IMR-90 (cell line): ENCODE measurements at regions not wholly inside any gene's neighbourhood (a gene's known extent, or its start where the extent isn't known, plus 50 kb on each side); places are given as distances from the start of the nearest gene placed in this dataset.

Experiments used
- ATAC-seq: fragments of 200-7000 bp; cut with Tn5 transposase; 2 replicates; pipeline ENCODE4 v1.9.1; 2020; ENCODE audit warnings: low read depth, mild to moderate bottlenecking, moderate library complexity
- BruUV-seq: library from RNA; stranded (reverse); fragments of 400-500 nt; replicated peaks from 2 replicates; lab custom pipeline; 2021; lab: Mats Ljungman, UMichigan
- CTCF ChIA-PET: fragments of 300-600 bp; formaldehyde crosslinking; extraction: SDS; loops from one replicate; lab custom pipeline; 2021; ENCODE audit warnings: antibody characterized with exemption; lab: Yijun Ruan, JAX
- POLR2A ChIA-PET: fragments of 300-600 bp; sonication (Branson Sonifier 250); formaldehyde crosslinking; loops from one replicate; lab custom pipeline; 2022; ENCODE audit warnings: antibody characterized with exemption; ENCODE audit not compliant: unreplicated experiment; lab: Charles Lee
- DNase-seq: peaks from one replicate; pipeline ENCODE4 v3.0.0; 2013
- H2AFZ ChIP-seq: replicated peaks from 2 replicates; pipeline ENCODE3; 2013; ENCODE audit warnings: low read length, mild to moderate bottlenecking; ENCODE audit not compliant: poor library complexity
- H2AK5ac ChIP-seq: 2 replicates; pipeline ENCODE4 v1.6.1; 2013; ENCODE audit warnings: low read depth, low read length, inconsistent platforms
- H2AK9ac ChIP-seq: replicated peaks from 2 replicates; pipeline ENCODE3; 2013; ENCODE audit warnings: mild to moderate bottlenecking, low read depth, low read length, moderate library complexity; ENCODE audit not compliant: poor library complexity
- H2BK120ac ChIP-seq: 2 replicates; pipeline ENCODE4 v1.6.1; 2013; ENCODE audit warnings: low read depth, low read length, inconsistent platforms
- H2BK15ac ChIP-seq: 3 replicates; pipeline ENCODE4 v1.6.1; 2013; ENCODE audit warnings: low read depth, low read length, inconsistent platforms
- H2BK20ac ChIP-seq: 2 replicates; pipeline ENCODE4 v1.6.1; 2013; ENCODE audit warnings: low read depth, mild to moderate bottlenecking, inconsistent platforms, low read length, moderate library complexity
- H2BK5ac ChIP-seq: 2 replicates; pipeline ENCODE4 v1.6.1; 2013; ENCODE audit warnings: mild to moderate bottlenecking, low read depth, low read length, inconsistent platforms; ENCODE audit not compliant: poor library complexity, severe bottlenecking
- H3K14ac ChIP-seq: replicated peaks from 2 replicates; pipeline ENCODE4 v1.6.1; 2013; ENCODE audit warnings: low read depth, low read length, inconsistent platforms
- H3K18ac ChIP-seq: 2 replicates; pipeline ENCODE4 v1.6.1; 2013; ENCODE audit warnings: low read depth, low read length, control low read depth
- H3K23ac ChIP-seq: 2 replicates; pipeline ENCODE4 v1.6.1; 2013; ENCODE audit warnings: low read depth, low read length, inconsistent platforms
- H3K27ac ChIP-seq: 2 replicates; pipeline ENCODE4 v1.5.1; 2013; ENCODE audit warnings: mild to moderate bottlenecking, control low read depth, low read length; ENCODE audit not compliant: insufficient read depth
- H3K27me3 ChIP-seq: 2 replicates; pipeline ENCODE4 v1.6.1; 2013; ENCODE audit warnings: low read length; ENCODE audit not compliant: control insufficient read depth, insufficient read depth
- H3K36me3 ChIP-seq: 2 replicates; pipeline ENCODE4 v1.6.1; 2013; ENCODE audit warnings: low read length, mixed read lengths; ENCODE audit not compliant: control insufficient read depth, insufficient read depth
- H3K4ac ChIP-seq: 2 replicates; pipeline ENCODE4 v1.6.1; 2013; ENCODE audit warnings: low read depth, low read length, inconsistent platforms
- H3K4me1 ChIP-seq: 2 replicates; pipeline ENCODE4 v1.6.1; 2013; ENCODE audit warnings: low read length, mixed read lengths; ENCODE audit not compliant: control insufficient read depth, insufficient read depth
- H3K4me2 ChIP-seq: 2 replicates; pipeline ENCODE4 v1.6.1; 2013; ENCODE audit warnings: low read depth, mild to moderate bottlenecking, control low read depth, low read length, moderate library complexity
- H3K4me3 ChIP-seq: 2 replicates; pipeline ENCODE4 v1.5.1; 2013; ENCODE audit warnings: low read depth, mild to moderate bottlenecking, control low read depth, low read length, moderate library complexity; ENCODE audit not compliant: insufficient read depth
- H3K56ac ChIP-seq: 2 replicates; pipeline ENCODE4 v1.6.1; 2013; ENCODE audit warnings: low read length, inconsistent platforms; ENCODE audit not compliant: insufficient read depth; ENCODE audit errors: extremely low read depth
- H3K79me1 ChIP-seq, 2 experiments: 2 replicates each; pipeline ENCODE4 v1.6.1; 2013; ENCODE audit warnings: low read length in 2 of 2, inconsistent platforms in 1 of 2, low read depth in 1 of 2
- H3K9ac ChIP-seq: 2 replicates; pipeline ENCODE4 v1.6.1; 2013; ENCODE audit warnings: low read depth, low read length, control low read depth
- H3K9me1 ChIP-seq: 2 replicates; pipeline ENCODE4 v1.6.1; 2013; ENCODE audit warnings: low read length, inconsistent platforms; ENCODE audit not compliant: insufficient read depth
- H3K9me3 ChIP-seq: 2 replicates; pipeline ENCODE4 v1.6.1; 2013; ENCODE audit warnings: low read length; ENCODE audit not compliant: control insufficient read depth, insufficient read depth
- H4K20me1 ChIP-seq: 2 replicates; pipeline ENCODE4 v1.6.1; 2013; ENCODE audit warnings: low read length, inconsistent platforms; ENCODE audit not compliant: insufficient read depth
- H4K5ac ChIP-seq: 2 replicates; pipeline ENCODE4 v1.6.1; 2013; ENCODE audit warnings: mild to moderate bottlenecking, low read depth, low read length, control low read depth
- H4K8ac ChIP-seq, 2 experiments: 2 replicates each; pipeline ENCODE4 v1.6.1; 2013; ENCODE audit warnings: low read depth in 2 of 2, low read length in 2 of 2, control low read depth in 1 of 2, inconsistent platforms in 1 of 2
- H4K91ac ChIP-seq: 2 replicates; pipeline ENCODE4 v1.6.1; 2013; ENCODE audit warnings: low read depth, low read length, inconsistent platforms; ENCODE audit not compliant: insufficient read depth
- CHD1 ChIP-seq: IDR thresholded peaks from 2 replicates; pipeline ENCODE4 v1.6.1; 2012; ENCODE audit warnings: low read depth, low read length, improper control_type of control experiment
- CTCF ChIP-seq: conservative IDR thresholded peaks from 2 replicates; pipeline ENCODE4 v1.5.1; 2012; ENCODE audit warnings: mild to moderate bottlenecking, low read depth, low read length, improper control_type of control experiment
- MXI1 ChIP-seq: IDR thresholded peaks from 2 replicates; pipeline ENCODE4 v1.6.1; 2012; ENCODE audit warnings: low read depth, mild to moderate bottlenecking, low read length, moderate library complexity, borderline replicate concordance
- RFX5 ChIP-seq: IDR thresholded peaks from 2 replicates; pipeline ENCODE4 v1.8.0; 2012; ENCODE audit warnings: low read depth, mild to moderate bottlenecking, low read length, moderate library complexity
- WGBS, 2 experiments: methylation state at CpG; one replicate each; pipeline versions ENCODE4 v1.1.5 to v1.1.7; 2013; ENCODE audit warnings: missing lambda C conversion rate in 2 of 2; ENCODE audit not compliant: insufficient read length in 1 of 2; ENCODE audit errors: extremely low coverage in 2 of 2; 5-methylcytosine and 5-hydroxymethylcytosine counted together
- dilution Hi-C: fragments of 300-500 bp; cut with HindIII; formaldehyde crosslinking; loops from one replicate; pipeline ENCODE4 v1.14.3; 2018; ENCODE audit warnings: low sequenced_read_pairs; ENCODE audit not compliant: unreplicated experiment
- in situ Hi-C: fragments of 300-500 bp; cut with MboI; formaldehyde crosslinking; loops from 3 replicates; pipeline ENCODE4 v1.14.3; 2019; ENCODE audit warnings: low sequenced_read_pairs, inconsistent platforms, mixed read lengths
- intact Hi-C: fragments of 100-400 bp; cut with micrococcal nuclease; formaldehyde crosslinking; loops from 2 replicates; pipeline ENCODE4 v1.10.0; 2022

GRCh38 chr13:40024204-40024966, 368.9 kb downstream of the COG6 start:
- no peaks in the 10 kb centered on the region for H3K27me3 ChIP-seq
- H3K4me1 ChIP-seq: no peaks in the 10 kb centered on the region
- in situ Hi-C loops (no loop called here), dilution Hi-C loops (no loop called here), intact Hi-C loops (no loop called here)
- no TSS peak for BruUV-seq
- no peak overlapping the region for H2BK5ac ChIP-seq
- no peaks in the 10 kb centered on the region for H3K79me1 ChIP-seq
- H3K56ac ChIP-seq: no peak overlapping the region
- H3K4ac ChIP-seq: no peak overlapping the region
- DNase-seq (no peak), ATAC-seq (no peak)
- no peak overlapping the region for H2BK20ac ChIP-seq
- ChIA-PET CTCF (no interaction called here), POLR2A (no interaction called here)
- no peak overlapping the region for H2BK120ac ChIP-seq
- no peak overlapping the region for H2AFZ ChIP-seq
- H3K23ac ChIP-seq: no peak overlapping the region
- H3K4me2 ChIP-seq: no peak overlapping the region
- no peak overlapping the region for H4K5ac ChIP-seq
- H3K9ac ChIP-seq: no peak overlapping the region
- H3K9me1 ChIP-seq: no peaks in the 10 kb centered on the region
- H3K14ac ChIP-seq: no peak overlapping the region
- H4K8ac ChIP-seq: no peak overlapping the region
- TF ChIP-seq CTCF (no peak), MXI1 (no peak), RFX5 (no peak), CHD1 (no peak)
- no CpG with 5 or more reads among the region's 3 CpGs for WGBS, 2 experiments
- H3K4me3 ChIP-seq: no peak overlapping the region
- H4K20me1 ChIP-seq: no peaks in the 10 kb centered on the region
- H3K27ac ChIP-seq: no peak overlapping the region
- no peak overlapping the region for H2AK5ac ChIP-seq
- H3K9me3 ChIP-seq: no peaks in the 10 kb centered on the region
- no peak overlapping the region for H4K91ac ChIP-seq
- no peaks in the 10 kb centered on the region for H3K36me3 ChIP-seq
- no peak overlapping the region for H2AK9ac ChIP-seq
- H2BK15ac ChIP-seq: no peak overlapping the region
- no peak overlapping the region for H3K18ac ChIP-seq
